Endothelial cell of umbilical vein (primary cell): ENCODE measurements at regions not wholly inside any gene's neighbourhood (a gene's known extent, or its start where the extent isn't known, plus 50 kb on each side); places are given as distances from the start of the nearest gene placed in this dataset.

ENCODE experiments used
- CTCF ChIP-seq, 2 donors: IDR thresholded peaks; 1 replicate in 1 of 2; 2 replicates in 1 of 2; pipeline ENCODE4 v1.5.1; 2011; ENCODE audit warnings: low read length in 2 of 2, mild to moderate bottlenecking in 2 of 2, moderate library complexity in 2 of 2, control low read depth in 1 of 2, inconsistent platforms in 1 of 2, low read depth in 1 of 2; ENCODE audit not compliant: insufficient read depth in 1 of 2; ENCODE audit errors: extremely low read depth in 1 of 2
- MYC ChIP-seq: IDR thresholded peaks from one replicate; pipeline ENCODE4 v1.6.1; 2011; ENCODE audit warnings: mild to moderate bottlenecking, low read depth, low read length
- POLR2A ChIP-seq: IDR thresholded peaks from 2 replicates; pipeline ENCODE4 v1.6.1; 2012; ENCODE audit warnings: low read depth, mild to moderate bottlenecking, control low read depth, low read length

- TF ChIP-seq CTCF (IDR thresholded peaks at IDR 0.05; ENCODE audit: extremely low read depth in 1 of 2, insufficient read depth in 1 of 2, low read depth in 1 of 2, low read length in 2 of 2) = no peak
- TF ChIP-seq MYC = no peak
- TF ChIP-seq POLR2A = no peak
Measured at GRCh38 chr5:111636736-111637135, 120.3 kb downstream of the NREP start.
